ENCODE measurements at regions not wholly inside any gene's neighbourhood (a gene's known extent, or its start where the extent isn't known, plus 50 kb on each side); places are given as distances from the start of the nearest gene placed in this dataset.

DNA sequence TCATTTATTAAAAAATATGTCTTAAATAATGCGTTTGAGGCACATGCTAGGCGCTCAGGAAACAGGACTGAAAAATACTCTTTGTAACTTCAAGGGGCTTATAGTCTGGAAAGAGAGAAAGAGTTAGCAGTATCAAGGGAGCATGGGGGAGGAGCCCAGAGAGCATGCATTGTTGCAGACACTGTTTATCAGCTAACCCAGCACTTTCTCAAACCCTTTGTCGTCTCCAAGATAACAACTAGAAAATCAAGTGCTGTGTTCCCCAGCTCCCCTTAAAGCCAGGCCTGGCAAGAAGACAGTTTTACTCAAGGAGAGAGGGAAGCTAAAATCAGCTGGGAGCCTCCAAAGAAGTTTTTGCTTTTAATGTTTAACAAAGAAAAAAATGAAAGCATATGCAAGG, 98.4 kb downstream of the PERP start:
- no peak for DNase-seq (ENCODE audit: low read depth)
- TF ChIP-seq, protein P1, sequence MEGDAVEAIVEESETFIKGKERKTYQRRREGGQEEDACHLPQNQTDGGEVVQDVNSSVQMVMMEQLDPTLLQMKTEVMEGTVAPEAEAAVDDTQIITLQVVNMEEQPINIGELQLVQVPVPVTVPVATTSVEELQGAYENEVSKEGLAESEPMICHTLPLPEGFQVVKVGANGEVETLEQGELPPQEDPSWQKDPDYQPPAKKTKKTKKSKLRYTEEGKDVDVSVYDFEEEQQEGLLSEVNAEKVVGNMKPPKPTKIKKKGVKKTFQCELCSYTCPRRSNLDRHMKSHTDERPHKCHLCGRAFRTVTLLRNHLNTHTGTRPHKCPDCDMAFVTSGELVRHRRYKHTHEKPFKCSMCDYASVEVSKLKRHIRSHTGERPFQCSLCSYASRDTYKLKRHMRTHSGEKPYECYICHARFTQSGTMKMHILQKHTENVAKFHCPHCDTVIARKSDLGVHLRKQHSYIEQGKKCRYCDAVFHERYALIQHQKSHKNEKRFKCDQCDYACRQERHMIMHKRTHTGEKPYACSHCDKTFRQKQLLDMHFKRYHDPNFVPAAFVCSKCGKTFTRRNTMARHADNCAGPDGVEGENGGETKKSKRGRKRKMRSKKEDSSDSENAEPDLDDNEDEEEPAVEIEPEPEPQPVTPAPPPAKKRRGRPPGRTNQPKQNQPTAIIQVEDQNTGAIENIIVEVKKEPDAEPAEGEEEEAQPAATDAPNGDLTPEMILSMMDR (conservative IDR thresholded peaks at IDR 0.05; ENCODE audit: control insufficient read depth, insufficient read depth, low read depth, low read length) = no peak

DNA sequence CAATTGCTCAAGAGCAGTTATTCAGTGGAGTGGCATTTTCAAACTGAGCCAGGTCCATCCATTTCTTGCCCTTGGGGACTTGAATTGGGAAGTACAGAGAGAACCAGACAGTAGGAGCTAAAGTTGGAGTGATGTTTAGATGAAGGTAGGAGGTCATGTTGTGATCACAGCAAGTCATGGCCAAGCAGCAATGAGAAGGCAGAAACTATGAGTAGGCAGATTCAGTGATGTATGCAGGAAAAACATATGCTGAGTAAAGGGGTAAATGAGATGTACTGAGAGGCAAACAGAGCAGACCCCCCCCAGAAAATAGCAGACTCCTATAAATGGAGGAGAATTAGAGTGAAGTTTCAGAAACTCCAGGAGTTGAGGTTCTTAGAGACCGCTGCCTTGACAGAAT, 95.8 kb downstream of the PERP start:
- DNase-seq (ENCODE audit: low read depth) = peak; percentile 31
- H3K4me3 ChIP-seq (ENCODE audit: control insufficient read depth, low read depth, low read length) = no peak overlapping the region
- TF ChIP-seq, protein P1 (conservative IDR thresholded peaks at IDR 0.05; ENCODE audit: control insufficient read depth, insufficient read depth, low read depth, low read length) = no peak

More for the DNA sequence above, 98.4 kb downstream of the PERP start:
- H3K4me3 ChIP-seq (ENCODE audit: control insufficient read depth, low read depth, low read length) = no peak overlapping the region

DNA sequence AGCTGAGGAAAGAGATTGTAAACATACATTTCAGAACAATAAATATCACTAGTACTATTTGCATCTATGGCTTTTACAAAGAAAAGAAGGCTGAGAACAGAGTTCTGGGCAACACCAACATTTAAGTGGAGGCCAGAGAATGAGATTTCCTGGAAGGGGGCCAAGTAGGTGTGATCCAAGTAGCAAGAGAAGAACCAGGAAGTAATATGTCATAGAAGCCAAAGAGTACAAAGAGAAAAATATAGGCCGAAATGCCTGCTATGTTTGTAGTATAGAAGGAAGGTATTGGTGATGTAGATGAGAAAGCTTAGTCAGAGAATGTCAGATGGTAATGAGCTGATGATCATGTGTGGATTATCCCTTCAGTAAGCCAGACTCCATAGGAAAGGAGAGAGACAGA, 94.5 kb downstream of the PERP start:
- TF ChIP-seq, protein P1 (conservative IDR thresholded peaks at IDR 0.05; ENCODE audit: control insufficient read depth, insufficient read depth, low read depth, low read length) = no peak
- no peak for DNase-seq (ENCODE audit: low read depth)
- H3K4me3 ChIP-seq (ENCODE audit: control insufficient read depth, low read depth, low read length) = no peak overlapping the region

DNA sequence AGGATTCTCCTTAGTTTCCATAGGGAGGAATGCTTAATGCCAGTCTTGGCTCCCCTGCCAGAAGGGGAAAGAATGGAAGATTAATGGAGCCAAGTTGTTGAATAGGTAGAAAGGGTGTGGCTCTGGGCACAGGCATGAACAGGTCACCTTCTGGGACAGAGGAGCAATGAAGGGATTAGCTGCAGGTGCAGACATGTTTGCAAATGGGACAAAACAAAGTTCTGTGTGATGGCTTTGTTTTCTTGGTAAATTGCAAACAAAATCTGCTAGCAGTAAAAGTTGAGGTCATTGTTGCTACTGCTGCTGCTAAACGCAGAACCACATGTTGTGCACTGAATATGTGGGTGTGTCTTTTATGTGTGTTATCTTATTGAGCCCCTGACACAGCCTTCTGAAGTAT, 93.3 kb downstream of the PERP start:
- no peak for DNase-seq (ENCODE audit: low read depth)
- TF ChIP-seq, protein P1 (conservative IDR thresholded peaks at IDR 0.05; ENCODE audit: control insufficient read depth, insufficient read depth, low read depth, low read length) = no peak
- no peak overlapping the region for H3K4me3 ChIP-seq (ENCODE audit: control insufficient read depth, low read depth, low read length)

DNA sequence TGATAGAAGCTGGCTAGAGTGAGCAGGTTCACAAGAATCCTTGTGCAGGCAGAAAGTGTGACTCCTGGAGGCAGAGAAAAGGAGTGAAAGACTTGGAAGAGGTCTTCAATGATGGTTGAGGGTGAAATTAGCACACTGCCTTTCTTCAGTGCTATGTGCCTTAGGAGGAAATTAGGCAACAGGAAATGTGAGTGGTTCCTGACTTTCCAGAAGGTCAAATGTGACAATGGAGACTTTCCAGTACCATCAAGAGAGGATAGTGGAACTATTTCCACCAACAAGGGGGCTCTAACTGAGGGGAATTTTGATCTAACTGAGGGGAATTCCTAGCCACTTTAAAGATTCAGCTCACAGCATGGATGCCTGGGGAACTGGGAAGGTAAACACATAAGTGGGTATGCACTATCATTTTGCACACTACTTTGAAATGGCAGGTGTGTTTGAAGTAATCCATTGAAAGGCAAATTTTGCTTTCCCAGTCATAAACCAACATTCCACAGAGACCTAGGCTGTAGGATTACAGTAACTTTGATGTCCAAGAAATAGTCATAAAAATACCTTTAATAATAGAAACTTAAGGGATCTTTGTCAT, 90.0 kb downstream of the PERP start:
- H3K4me3 ChIP-seq (ENCODE audit: control insufficient read depth, low read depth, low read length) = no peak overlapping the region
- peak; percentile 4 for DNase-seq (ENCODE audit: low read depth)
- TF ChIP-seq, protein P1 (conservative IDR thresholded peaks at IDR 0.05; ENCODE audit: control insufficient read depth, insufficient read depth, low read depth, low read length) = no peak

DNA sequence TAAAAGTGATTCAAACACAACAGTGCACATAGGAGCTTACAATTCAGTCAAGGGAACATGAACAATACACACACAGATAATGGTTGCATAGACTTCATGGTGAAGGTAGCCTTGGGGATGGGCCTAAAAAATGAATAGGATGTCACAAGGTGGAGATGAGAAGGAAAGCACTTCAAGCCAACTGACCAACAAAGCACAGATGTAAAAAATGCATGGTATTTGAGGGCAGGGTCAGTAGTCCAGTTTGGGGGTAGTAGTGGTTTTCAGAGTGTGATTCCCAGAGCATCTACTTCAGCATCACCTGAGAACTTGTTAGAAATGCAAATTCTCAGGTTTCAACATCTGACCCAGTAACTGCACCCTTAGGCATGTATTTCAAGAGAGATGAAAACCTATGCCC, 88.9 kb downstream of the PERP start:
- H3K4me3 ChIP-seq (ENCODE audit: control insufficient read depth, low read depth, low read length) = no peak overlapping the region
- DNase-seq (ENCODE audit: low read depth) = no peak
- TF ChIP-seq, protein P1 (conservative IDR thresholded peaks at IDR 0.05; ENCODE audit: control insufficient read depth, insufficient read depth, low read depth, low read length) = no peak

DNA sequence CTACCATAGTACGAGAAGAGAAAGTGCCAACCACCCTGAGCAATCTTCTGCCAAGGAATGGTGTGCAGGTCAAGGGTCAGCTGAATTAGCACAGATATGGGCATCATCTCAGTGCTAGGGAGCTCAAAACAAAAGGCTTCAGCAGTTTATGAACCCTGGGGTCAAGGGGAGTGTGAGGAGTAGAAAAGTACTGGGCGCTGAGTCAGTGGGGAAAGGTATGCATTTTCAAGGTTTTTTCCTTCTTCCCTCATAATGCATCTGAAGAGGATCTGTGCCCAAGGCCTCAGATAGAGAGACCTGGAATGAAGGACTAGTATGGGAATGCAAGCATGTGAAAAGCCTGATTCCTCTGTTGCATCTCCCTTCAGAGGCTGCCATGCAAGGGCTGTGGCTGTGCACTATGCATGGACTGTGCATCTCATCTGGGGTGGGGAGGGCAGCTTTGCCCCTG, 81.7 kb downstream of the PERP start:
- no peak for DNase-seq (ENCODE audit: low read depth)
- H3K4me3 ChIP-seq (ENCODE audit: control insufficient read depth, low read depth, low read length) = no peak overlapping the region
- TF ChIP-seq, protein P1 (conservative IDR thresholded peaks at IDR 0.05; ENCODE audit: control insufficient read depth, insufficient read depth, low read depth, low read length) = no peak

Measured in fibroblast of mammary gland (primary cell).